ENCODE measurements at regions not wholly inside any gene's neighbourhood (a gene's known extent, or its start where the extent isn't known, plus 50 kb on each side); places are given as distances from the start of the nearest gene placed in this dataset.

DNA sequence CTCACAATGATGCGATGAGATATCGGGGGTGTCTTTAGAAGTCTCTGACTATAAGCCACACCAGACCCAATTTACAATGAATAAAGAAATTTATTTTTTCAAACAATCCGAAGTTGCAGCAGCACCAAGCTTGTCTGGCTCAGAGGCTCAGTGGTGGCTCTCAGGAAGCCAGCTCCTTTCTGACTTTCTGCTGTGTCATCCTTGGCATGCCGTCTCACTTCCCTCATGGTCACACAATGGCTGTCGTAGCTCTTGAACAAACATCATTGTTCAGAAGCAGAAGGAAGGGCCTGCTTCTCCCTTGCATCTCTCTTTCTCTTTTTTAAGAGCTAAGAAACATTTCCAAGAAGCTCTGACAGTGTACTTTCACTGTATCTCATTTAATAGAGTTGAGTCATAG, 299.0 kb downstream of the DOK5 start:
- H3K9me3 ChIP-seq = no peaks in the 10 kb centered on the region
- no peaks in the 10 kb centered on the region for H3K4me1 ChIP-seq
- H3K36me3 ChIP-seq = no peaks in the 10 kb centered on the region
- TF ChIP-seq, protein P1, sequence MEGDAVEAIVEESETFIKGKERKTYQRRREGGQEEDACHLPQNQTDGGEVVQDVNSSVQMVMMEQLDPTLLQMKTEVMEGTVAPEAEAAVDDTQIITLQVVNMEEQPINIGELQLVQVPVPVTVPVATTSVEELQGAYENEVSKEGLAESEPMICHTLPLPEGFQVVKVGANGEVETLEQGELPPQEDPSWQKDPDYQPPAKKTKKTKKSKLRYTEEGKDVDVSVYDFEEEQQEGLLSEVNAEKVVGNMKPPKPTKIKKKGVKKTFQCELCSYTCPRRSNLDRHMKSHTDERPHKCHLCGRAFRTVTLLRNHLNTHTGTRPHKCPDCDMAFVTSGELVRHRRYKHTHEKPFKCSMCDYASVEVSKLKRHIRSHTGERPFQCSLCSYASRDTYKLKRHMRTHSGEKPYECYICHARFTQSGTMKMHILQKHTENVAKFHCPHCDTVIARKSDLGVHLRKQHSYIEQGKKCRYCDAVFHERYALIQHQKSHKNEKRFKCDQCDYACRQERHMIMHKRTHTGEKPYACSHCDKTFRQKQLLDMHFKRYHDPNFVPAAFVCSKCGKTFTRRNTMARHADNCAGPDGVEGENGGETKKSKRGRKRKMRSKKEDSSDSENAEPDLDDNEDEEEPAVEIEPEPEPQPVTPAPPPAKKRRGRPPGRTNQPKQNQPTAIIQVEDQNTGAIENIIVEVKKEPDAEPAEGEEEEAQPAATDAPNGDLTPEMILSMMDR (IDR thresholded peaks at IDR 0.05) = no peak
- TF ChIP-seq POLR2A (IDR thresholded peaks at IDR 0.05) = no peak
- 75 to 79% (median 77%) methylated on average over 5 of the region's 5 CpGs for WGBS, 4 donors
- no peak for ATAC-seq
- peaks cover 0 to 4% (median 0%) of the 10 kb centered on the region in 9 donors for H3K27me3 ChIP-seq
- intact Hi-C loops (cut with DNase I) = loop anchor here in 1 of 10 donors (10.0 kb wide), 1 partner anchor 80 kb away; no protein-coding TSS in a partner anchor
- no peak for DNase-seq
- H3K4me3 ChIP-seq = no peak overlapping the region
- no peak overlapping the region for H3K27ac ChIP-seq

DNA sequence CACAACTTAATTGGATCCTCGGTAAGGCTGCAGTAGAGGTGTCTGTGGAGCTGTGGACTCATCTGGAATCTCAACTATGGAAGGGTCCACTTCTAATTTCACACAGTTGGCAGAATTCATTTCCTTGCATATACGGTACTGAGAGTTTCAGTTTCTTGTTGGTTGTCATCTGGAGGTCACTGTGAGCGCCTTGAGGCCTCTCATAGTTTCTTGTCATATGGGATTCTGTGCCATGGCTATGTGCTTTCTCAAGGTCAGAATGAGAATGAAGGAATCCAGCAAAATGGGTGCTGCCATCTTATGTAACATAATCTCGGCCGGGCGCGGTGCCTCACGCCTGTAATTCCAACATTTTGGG, 298.2 kb downstream of the DOK5 start:
- no peaks in the 10 kb centered on the region for H3K36me3 ChIP-seq
- H3K4me3 ChIP-seq = no peak overlapping the region
- peaks cover 0 to 4% (median 0%) of the 10 kb centered on the region in 9 donors for H3K27me3 ChIP-seq
- DNase-seq (no peak), ATAC-seq (no peak)
- TF ChIP-seq, protein P1 (IDR thresholded peaks at IDR 0.05) = no peak
- no peak for TF ChIP-seq POLR2A (IDR thresholded peaks at IDR 0.05)
- intact Hi-C loops (cut with DNase I) = loop anchor here in 1 of 10 donors (10.0 kb wide), 1 partner anchor 79 kb away; no protein-coding TSS in a partner anchor
- H3K4me1 ChIP-seq = no peaks in the 10 kb centered on the region
- no peaks in the 10 kb centered on the region for H3K9me3 ChIP-seq
- WGBS, 4 donors = 86 to 95% (median 88%) methylated on average over 8 of the region's 8 CpGs
- H3K27ac ChIP-seq = no peak overlapping the region

DNA sequence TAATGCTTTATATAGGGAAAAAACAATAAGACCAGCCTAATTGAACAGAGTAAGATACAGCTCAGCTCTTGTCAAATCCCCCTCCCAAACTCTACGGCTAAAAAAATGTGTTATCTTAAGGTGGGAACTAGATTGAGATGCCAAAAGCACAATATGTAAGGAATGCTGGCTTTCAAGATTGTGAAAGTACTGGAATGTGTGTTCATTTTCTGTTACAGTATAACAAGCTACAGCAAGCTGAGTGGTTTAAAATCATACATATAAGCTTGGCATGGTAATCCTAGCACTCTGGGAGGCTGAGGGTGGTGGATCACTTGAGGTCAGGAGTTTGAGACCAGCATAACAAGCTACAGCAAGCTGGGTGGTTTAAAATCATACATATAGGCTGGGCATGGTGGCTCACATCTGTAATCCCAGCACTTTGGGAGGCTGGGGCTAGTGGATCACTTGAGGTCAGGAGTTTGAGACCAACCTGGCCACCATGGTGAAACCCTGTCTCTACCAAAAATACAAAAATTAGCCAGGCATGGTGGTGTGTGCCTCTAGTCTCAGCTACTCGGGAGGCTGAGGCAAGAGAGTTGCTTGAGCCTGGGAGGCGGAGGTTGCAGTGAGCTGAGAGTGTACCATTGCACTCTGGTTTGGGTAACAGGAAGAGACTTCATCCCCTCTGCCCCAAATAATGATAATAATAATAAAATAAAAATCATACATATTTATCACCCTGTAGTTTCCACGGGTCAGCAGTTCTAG, 297.7 kb downstream of the DOK5 start:
- no peak overlapping the region for H3K4me3 ChIP-seq
- WGBS, 4 donors = 64 to 72% (median 68%) methylated on average over 4 of the region's 4 CpGs

DNA sequence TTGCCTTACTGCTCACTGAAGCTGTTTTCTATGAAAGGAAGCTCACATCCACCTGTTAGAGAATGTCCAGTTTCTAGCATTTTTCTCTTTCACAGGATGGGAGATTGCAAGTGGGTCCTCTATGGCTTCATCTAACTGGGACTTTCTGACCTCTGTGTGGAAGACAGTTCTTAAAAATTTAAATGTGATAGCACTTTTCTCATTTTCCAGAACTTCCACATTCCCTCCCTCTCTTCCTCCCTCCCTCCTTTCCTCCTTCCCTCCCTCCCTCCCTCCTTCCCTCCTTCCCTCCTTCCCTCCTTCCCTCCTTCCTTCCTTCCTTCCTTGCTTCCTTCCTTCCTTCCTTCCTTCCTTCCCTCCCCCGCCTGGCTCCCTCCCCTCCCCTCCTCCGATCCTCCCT, 291.1 kb downstream of the DOK5 start:
- ATAC-seq = no peak
- TF ChIP-seq, protein P1 (IDR thresholded peaks at IDR 0.05) = no peak
- TF ChIP-seq POLR2A (IDR thresholded peaks at IDR 0.05) = no peak
- 53 to 65% (median 56%) methylated on average over 2 of the region's 2 CpGs for WGBS, 4 donors

More for the DNA sequence above, 297.7 kb downstream of the DOK5 start:
- intact Hi-C loops (cut with DNase I) = loop anchor here in 1 of 10 donors (10.0 kb wide), 1 partner anchor 78 kb away; no protein-coding TSS in a partner anchor
- ATAC-seq = no peak
- Histone ChIP-seq H3K27ac (no peak overlapping the region), H3K4me1 (no peaks in the 10 kb centered on the region), H3K36me3 (no peaks in the 10 kb centered on the region), H3K9me3 (no peaks in the 10 kb centered on the region), H3K27me3 (peaks cover 0 to 4% (median 0%) of the 10 kb centered on the region in 9 donors)
- no peak for DNase-seq
- TF ChIP-seq POLR2A (IDR thresholded peaks at IDR 0.05) = no peak
- TF ChIP-seq, protein P1 (IDR thresholded peaks at IDR 0.05) = no peak

More for the DNA sequence above, 291.1 kb downstream of the DOK5 start:
- Histone ChIP-seq H3K27ac (no peak overlapping the region), H3K36me3 (no peaks in the 10 kb centered on the region), H3K4me1 (no peaks in the 10 kb centered on the region), H3K27me3 (no peaks in the 10 kb centered on the region), H3K4me3 (no peak overlapping the region), H3K9me3 (no peaks in the 10 kb centered on the region)
- intact Hi-C loops (cut with DNase I) = no loop called here
- DNase-seq = no peak
